ENCODE measurements at regions not wholly inside any gene's neighbourhood (a gene's known extent, or its start where the extent isn't known, plus 50 kb on each side); places are given as distances from the start of the nearest gene placed in this dataset.
"Not testable (repeated sequence)": the region's sequence is repeated elsewhere in the genome, so short reads cannot be mapped to it uniquely, and the experiment has no call there.

DNA sequence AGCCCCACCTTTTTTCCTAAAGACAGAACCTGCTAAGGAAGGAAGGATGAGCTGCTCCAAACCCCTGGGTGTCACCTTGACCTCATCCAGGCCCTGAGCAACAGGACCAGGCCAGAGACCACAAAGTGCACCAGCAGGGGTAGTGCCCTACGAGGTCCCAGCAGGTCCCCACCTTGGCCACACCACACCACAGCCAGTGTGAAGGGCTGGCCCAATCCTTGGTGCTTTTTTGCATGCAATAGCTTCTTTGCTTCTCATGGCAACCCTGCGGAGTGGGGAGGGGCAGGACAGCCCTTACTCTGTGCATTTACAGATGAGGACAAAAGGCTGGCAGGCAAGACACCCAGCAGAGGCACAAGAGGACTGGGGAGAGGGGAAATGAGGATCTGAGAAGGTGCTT, 352.6 kb downstream of the BCL11B start:
- no peak for TF ChIP-seq ZNF274 (IDR thresholded peaks at IDR 0.05; ENCODE audit: low read depth, low read length)
- TF ChIP-seq SUZ12 (IDR thresholded peaks at IDR 0.05; ENCODE audit: extremely low read depth, insufficient read depth, insufficient read length): no peak
- no peak for TF ChIP-seq YY1 (IDR thresholded peaks at IDR 0.05; ENCODE audit: insufficient read depth, insufficient read length)
- H3K4me3 ChIP-seq (ENCODE audit: insufficient read length, low read depth): no peak overlapping the region
- no peaks in the 10 kb centered on the region for H3K4me1 ChIP-seq (ENCODE audit: insufficient read depth, insufficient read length)
- H3K9me3 ChIP-seq (ENCODE audit: insufficient read depth, low read length): no peaks in the 10 kb centered on the region
- H3K27me3 ChIP-seq (ENCODE audit: insufficient read depth, insufficient read length): no peaks in the 10 kb centered on the region
- H3K36me3 ChIP-seq (ENCODE audit: insufficient read depth, insufficient read length, low read length): no peaks in the 10 kb centered on the region
- no peak for DNase-seq (ENCODE audit: low read depth, low spot score)
- H3K9ac ChIP-seq (ENCODE audit: insufficient read length, low read depth): no peak overlapping the region

GRCh38 chr14:98921306-98921705, 350.7 kb downstream of the BCL11B start:
- not testable (repeated sequence) for DNase-seq (ENCODE audit: low read depth, low spot score); H3K4me3 ChIP-seq (ENCODE audit: insufficient read length, low read depth); H3K27me3 ChIP-seq (ENCODE audit: insufficient read depth, insufficient read length); H3K9ac ChIP-seq (ENCODE audit: insufficient read length, low read depth); H3K36me3 ChIP-seq (ENCODE audit: insufficient read depth, insufficient read length, low read length); H3K9me3 ChIP-seq (ENCODE audit: insufficient read depth, low read length); H3K4me1 ChIP-seq (ENCODE audit: insufficient read depth, insufficient read length)

GRCh38 chr14:98923596-98923995, 348.4 kb downstream of the BCL11B start:
- Histone ChIP-seq H3K4me1 (ENCODE audit: insufficient read depth, insufficient read length) (no peaks in the 10 kb centered on the region), H3K27me3 (ENCODE audit: insufficient read depth, insufficient read length) (no peaks in the 10 kb centered on the region), H3K4me3 (ENCODE audit: insufficient read length, low read depth) (no peak overlapping the region), H3K9me3 (ENCODE audit: insufficient read depth, low read length) (no peaks in the 10 kb centered on the region), H3K9ac (ENCODE audit: insufficient read length, low read depth) (no peak overlapping the region), H3K36me3 (ENCODE audit: insufficient read depth, insufficient read length, low read length) (no peaks in the 10 kb centered on the region)
- DNase-seq (ENCODE audit: low read depth, low spot score): no peak
- TF ChIP-seq YY1 (IDR thresholded peaks at IDR 0.05; ENCODE audit: insufficient read depth, insufficient read length): no peak
- TF ChIP-seq SUZ12 (IDR thresholded peaks at IDR 0.05; ENCODE audit: extremely low read depth, insufficient read depth, insufficient read length): no peak
- TF ChIP-seq ZNF274 (IDR thresholded peaks at IDR 0.05; ENCODE audit: low read depth, low read length): no peak

GRCh38 chr14:98924046-98924445, 348.0 kb downstream of the BCL11B start:
- H3K27me3 ChIP-seq (ENCODE audit: insufficient read depth, insufficient read length): no peaks in the 10 kb centered on the region
- H3K9me3 ChIP-seq (ENCODE audit: insufficient read depth, low read length): no peaks in the 10 kb centered on the region
- H3K4me3 ChIP-seq (ENCODE audit: insufficient read length, low read depth): no peak overlapping the region
- DNase-seq (ENCODE audit: low read depth, low spot score): no peak
- no peaks in the 10 kb centered on the region for H3K36me3 ChIP-seq (ENCODE audit: insufficient read depth, insufficient read length, low read length)
- no peaks in the 10 kb centered on the region for H3K4me1 ChIP-seq (ENCODE audit: insufficient read depth, insufficient read length)
- no peak overlapping the region for H3K9ac ChIP-seq (ENCODE audit: insufficient read length, low read depth)
- TF ChIP-seq ZNF274 (IDR thresholded peaks at IDR 0.05; ENCODE audit: low read depth, low read length) (no peak), SUZ12 (IDR thresholded peaks at IDR 0.05; ENCODE audit: extremely low read depth, insufficient read depth, insufficient read length) (no peak)

- Histone ChIP-seq H3K9me3 (ENCODE audit: insufficient read depth, low read length) (no peaks in the 10 kb centered on the region), H3K36me3 (ENCODE audit: insufficient read depth, insufficient read length, low read length) (no peaks in the 10 kb centered on the region), H3K9ac (ENCODE audit: insufficient read length, low read depth) (no peak overlapping the region), H3K27me3 (ENCODE audit: insufficient read depth, insufficient read length) (no peaks in the 10 kb centered on the region), H3K4me3 (ENCODE audit: insufficient read length, low read depth) (no peak overlapping the region), H3K4me1 (ENCODE audit: insufficient read depth, insufficient read length) (no peaks in the 10 kb centered on the region)
- TF ChIP-seq YY1 (IDR thresholded peaks at IDR 0.05; ENCODE audit: insufficient read depth, insufficient read length): no peak
- TF ChIP-seq ZNF274 (IDR thresholded peaks at IDR 0.05; ENCODE audit: low read depth, low read length): no peak
- TF ChIP-seq SUZ12 (IDR thresholded peaks at IDR 0.05; ENCODE audit: extremely low read depth, insufficient read depth, insufficient read length): no peak
- DNase-seq (ENCODE audit: low read depth, low spot score): no peak
Measured at GRCh38 chr14:98925354-98926040, 346.5 kb downstream of the BCL11B start.

DNA sequence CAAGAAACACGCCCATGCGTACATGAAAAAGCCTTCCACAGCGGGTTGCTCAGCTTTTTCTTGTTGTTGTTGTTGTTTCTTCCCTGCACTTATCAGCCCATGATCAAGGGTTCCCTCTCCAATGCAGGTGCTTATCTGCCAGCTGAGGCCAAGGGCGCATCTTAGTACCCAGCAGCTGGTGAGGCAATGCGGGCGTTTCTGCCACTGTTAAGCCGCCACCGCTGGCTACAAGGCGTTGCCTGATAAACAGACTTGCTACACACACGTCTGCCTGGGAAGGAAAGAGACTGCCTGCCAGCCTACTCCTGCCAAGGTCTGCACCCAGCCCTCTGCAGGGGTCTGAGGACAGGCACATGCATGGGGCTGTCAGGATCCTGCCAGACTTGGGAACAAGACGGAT, 345.9 kb downstream of the BCL11B start:
- Histone ChIP-seq H3K9ac (ENCODE audit: insufficient read length, low read depth) (no peak overlapping the region), H3K9me3 (ENCODE audit: insufficient read depth, low read length) (no peaks in the 10 kb centered on the region), H3K4me3 (ENCODE audit: insufficient read length, low read depth) (no peak overlapping the region), H3K36me3 (ENCODE audit: insufficient read depth, insufficient read length, low read length) (no peaks in the 10 kb centered on the region), H3K27me3 (ENCODE audit: insufficient read depth, insufficient read length) (no peaks in the 10 kb centered on the region), H3K4me1 (ENCODE audit: insufficient read depth, insufficient read length) (no peaks in the 10 kb centered on the region)
- TF ChIP-seq ZNF274 (IDR thresholded peaks at IDR 0.05; ENCODE audit: low read depth, low read length): no peak
- TF ChIP-seq YY1 (IDR thresholded peaks at IDR 0.05; ENCODE audit: insufficient read depth, insufficient read length): no peak
- no peak for TF ChIP-seq SUZ12 (IDR thresholded peaks at IDR 0.05; ENCODE audit: extremely low read depth, insufficient read depth, insufficient read length)
- DNase-seq (ENCODE audit: low read depth, low spot score): no peak

- H3K4me3 ChIP-seq (ENCODE audit: insufficient read length, low read depth): no peak overlapping the region
- no peak for TF ChIP-seq SUZ12 (IDR thresholded peaks at IDR 0.05; ENCODE audit: extremely low read depth, insufficient read depth, insufficient read length)
- no peak for TF ChIP-seq ZNF274 (IDR thresholded peaks at IDR 0.05; ENCODE audit: low read depth, low read length)
- no peak for TF ChIP-seq YY1 (IDR thresholded peaks at IDR 0.05; ENCODE audit: insufficient read depth, insufficient read length)
- no peak overlapping the region for H3K9ac ChIP-seq (ENCODE audit: insufficient read length, low read depth)
- no peaks in the 10 kb centered on the region for H3K27me3 ChIP-seq (ENCODE audit: insufficient read depth, insufficient read length)
- no peaks in the 10 kb centered on the region for H3K4me1 ChIP-seq (ENCODE audit: insufficient read depth, insufficient read length)
- no peak for DNase-seq (ENCODE audit: low read depth, low spot score)
- H3K9me3 ChIP-seq (ENCODE audit: insufficient read depth, low read length): no peaks in the 10 kb centered on the region
- H3K36me3 ChIP-seq (ENCODE audit: insufficient read depth, insufficient read length, low read length): no peaks in the 10 kb centered on the region
Measured at GRCh38 chr14:98926801-98927200, 345.2 kb downstream of the BCL11B start.

GRCh38 chr14:98927986-98928385, 344.0 kb downstream of the BCL11B start:
- TF ChIP-seq SUZ12 (IDR thresholded peaks at IDR 0.05; ENCODE audit: extremely low read depth, insufficient read depth, insufficient read length): no peak
- no peak for TF ChIP-seq YY1 (IDR thresholded peaks at IDR 0.05; ENCODE audit: insufficient read depth, insufficient read length)
- no peak for TF ChIP-seq ZNF274 (IDR thresholded peaks at IDR 0.05; ENCODE audit: low read depth, low read length)
- Histone ChIP-seq H3K4me3 (ENCODE audit: insufficient read length, low read depth) (no peak overlapping the region), H3K27me3 (ENCODE audit: insufficient read depth, insufficient read length) (no peaks in the 10 kb centered on the region), H3K9me3 (ENCODE audit: insufficient read depth, low read length) (no peaks in the 10 kb centered on the region), H3K36me3 (ENCODE audit: insufficient read depth, insufficient read length, low read length) (no peaks in the 10 kb centered on the region), H3K9ac (ENCODE audit: insufficient read length, low read depth) (no peak overlapping the region), H3K4me1 (ENCODE audit: insufficient read depth, insufficient read length) (no peaks in the 10 kb centered on the region)
- DNase-seq (ENCODE audit: low read depth, low spot score): no peak
